ENCODE measurements at regions not wholly inside any gene's neighbourhood (a gene's known extent, or its start where the extent isn't known, plus 50 kb on each side); places are given as distances from the start of the nearest gene placed in this dataset.

DNA sequence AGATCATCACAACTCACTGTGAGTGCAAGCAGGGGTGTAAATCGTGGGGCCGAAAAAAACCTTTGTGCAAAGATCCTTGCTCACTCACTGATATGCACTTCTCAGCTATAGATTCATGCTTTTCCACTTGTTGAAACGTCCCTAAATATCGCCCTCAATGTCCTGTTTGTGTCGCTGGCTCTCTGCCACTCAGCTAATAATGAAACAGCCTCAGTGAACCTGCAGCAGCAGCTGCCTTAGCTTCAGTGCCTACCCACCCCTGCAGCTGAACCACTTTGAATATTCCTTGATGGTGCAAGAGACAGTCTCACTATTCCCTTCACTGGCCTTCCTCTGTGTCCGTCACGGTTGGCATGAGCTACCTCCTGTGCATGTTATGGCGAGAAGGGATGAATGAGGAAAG lies 128.9 kb upstream of the NAA20 start:
- TF ChIP-seq GATA3 (IDR thresholded peaks at IDR 0.05; ENCODE audit: low read depth, low read length) (no peak), GATA2 (IDR thresholded peaks at IDR 0.05; ENCODE audit: low read depth, low read length) (no peak)

DNA sequence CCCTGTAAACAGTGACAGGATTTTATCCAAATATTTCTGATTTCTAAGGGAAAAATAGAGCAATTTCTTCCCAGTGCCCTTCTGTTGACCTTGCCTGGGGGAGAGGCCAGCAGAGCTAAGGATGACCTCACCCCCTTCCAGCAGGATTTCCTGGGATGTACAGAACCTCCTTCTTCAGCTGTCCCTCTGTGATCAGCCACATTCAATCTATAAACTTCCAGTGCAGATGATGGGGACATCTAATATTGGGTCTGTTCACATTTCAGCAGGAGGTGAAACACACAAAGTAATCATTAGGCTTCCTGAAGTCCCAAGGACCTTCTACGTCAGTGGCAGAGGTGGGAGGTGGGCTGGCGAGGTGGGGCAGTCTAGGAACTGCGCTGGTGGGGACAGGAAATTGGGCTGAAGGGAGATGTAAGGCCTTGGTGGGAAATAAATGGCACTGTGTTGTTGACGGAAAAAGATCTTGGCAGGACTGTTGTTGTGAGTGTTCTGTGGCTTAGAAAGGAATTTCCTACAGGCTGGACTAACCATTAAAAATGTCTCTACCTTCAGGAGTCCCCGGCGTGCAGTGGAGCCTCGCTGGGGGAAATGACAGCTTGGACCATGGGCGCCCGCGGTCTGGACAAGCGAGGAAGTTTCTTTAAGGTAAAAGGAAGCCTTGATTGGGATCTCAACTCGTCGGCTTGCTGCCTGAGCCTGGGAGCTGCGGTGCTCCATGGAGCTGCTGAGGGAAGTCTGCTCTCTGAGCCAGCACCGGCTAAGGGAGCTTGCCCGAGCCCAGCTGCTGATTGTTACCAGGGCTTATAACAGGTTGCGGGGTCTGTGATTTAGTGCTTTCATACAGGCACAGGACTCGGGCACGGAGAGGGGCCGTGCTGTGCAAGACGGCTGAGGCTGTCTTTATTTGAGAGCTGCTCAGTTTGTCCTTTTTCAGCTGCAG lies 127.9 kb upstream of the NAA20 start:
- no peak for TF ChIP-seq GATA2 (IDR thresholded peaks at IDR 0.05; ENCODE audit: low read depth, low read length)
- no peak for TF ChIP-seq GATA3 (IDR thresholded peaks at IDR 0.05; ENCODE audit: low read depth, low read length)

DNA sequence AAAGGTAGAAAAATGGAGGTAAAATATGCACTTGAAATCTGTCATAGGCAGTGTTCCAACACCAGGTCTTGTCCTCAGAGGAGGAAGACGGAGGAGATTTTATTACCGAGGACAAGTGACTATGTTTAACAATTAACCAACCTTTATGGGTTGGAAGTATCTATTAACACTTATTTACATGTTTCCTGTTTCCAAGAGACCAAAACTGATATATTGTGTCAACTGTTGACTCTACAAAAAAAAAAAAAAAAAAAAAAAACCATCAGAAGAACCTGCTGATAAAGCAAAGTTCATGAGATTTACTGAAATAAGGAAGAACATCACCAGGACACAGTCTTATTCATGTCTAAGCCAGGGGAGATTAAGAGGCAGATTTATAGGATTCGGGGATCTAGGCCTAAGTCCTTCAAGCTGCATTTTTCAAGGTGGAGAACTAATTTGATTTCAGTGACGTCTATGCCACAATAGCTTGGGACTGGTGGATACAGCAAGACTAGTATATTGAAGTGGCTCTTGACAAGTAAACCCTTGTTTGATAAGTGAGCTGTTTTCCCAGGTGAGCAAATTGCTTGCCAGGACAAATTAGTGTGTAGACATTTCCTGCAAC lies 126.6 kb upstream of the NAA20 start:
- TF ChIP-seq GATA3 (IDR thresholded peaks at IDR 0.05; ENCODE audit: low read depth, low read length) (no peak), GATA2 (IDR thresholded peaks at IDR 0.05; ENCODE audit: low read depth, low read length) (no peak)

DNA sequence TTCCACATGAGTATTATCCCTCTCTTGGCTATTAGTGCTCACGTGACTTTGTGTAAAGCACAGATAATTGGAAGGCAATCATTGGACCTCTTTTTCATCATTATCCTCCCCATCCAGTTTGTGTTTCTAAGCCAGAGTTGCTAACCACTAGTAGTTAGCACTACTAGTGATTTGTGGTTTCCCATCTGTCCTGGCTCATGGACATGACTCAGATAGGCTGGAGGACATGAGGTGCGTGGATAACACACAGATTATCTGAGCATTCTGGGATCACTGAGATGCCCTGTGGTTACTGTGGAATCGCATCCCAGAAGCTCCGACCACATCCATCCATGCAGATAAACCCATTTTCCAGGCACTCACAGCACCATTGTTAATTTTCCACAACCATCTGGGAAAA lies 123.8 kb upstream of the NAA20 start:
- TF ChIP-seq GATA2 (IDR thresholded peaks at IDR 0.05; ENCODE audit: low read depth, low read length) (no peak), GATA3 (IDR thresholded peaks at IDR 0.05; ENCODE audit: low read depth, low read length) (no peak)

DNA sequence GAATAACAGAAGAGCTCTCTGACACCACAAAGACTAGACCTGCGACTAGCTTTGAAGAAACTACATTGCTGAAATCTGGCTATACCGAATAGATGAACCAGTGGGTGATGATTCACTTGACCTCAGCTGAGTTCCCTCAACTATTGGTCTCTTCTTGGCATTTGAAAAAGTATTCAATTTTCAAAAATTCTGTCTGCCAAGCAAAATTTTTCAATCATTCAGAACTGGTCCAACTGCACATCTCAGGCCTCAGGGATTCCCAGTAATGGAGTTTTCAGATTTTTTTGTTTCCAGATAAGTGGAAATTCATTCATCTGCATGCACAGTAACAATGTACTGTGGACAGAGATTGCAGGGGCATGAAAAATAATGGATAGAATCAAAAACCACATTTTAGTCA lies 121.4 kb upstream of the NAA20 start:
- TF ChIP-seq GATA2 (IDR thresholded peaks at IDR 0.05; ENCODE audit: low read depth, low read length) (no peak), GATA3 (IDR thresholded peaks at IDR 0.05; ENCODE audit: low read depth, low read length) (no peak)

DNA sequence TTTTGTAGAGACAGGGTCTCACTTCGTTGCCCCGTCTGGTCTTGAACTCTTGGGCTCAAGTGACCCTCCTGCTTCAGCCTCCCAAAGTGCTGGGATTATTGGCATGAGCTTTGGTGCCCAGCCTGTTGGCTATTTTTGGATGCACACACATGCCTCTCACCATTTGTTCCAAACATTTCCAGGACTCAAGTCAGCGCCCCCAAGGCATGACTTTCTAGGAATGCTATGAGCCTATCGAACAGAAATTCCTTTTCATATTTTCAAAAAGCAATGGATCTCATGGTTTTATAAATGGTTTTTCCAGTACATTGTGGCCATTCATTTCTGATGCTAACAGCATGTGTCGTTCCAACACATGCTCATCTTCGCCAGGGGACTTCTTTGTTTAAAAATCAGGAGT lies 119.3 kb upstream of the NAA20 start:
- TF ChIP-seq GATA3 (IDR thresholded peaks at IDR 0.05; ENCODE audit: low read depth, low read length) = no peak
- no peak for TF ChIP-seq GATA2 (IDR thresholded peaks at IDR 0.05; ENCODE audit: low read depth, low read length)

DNA sequence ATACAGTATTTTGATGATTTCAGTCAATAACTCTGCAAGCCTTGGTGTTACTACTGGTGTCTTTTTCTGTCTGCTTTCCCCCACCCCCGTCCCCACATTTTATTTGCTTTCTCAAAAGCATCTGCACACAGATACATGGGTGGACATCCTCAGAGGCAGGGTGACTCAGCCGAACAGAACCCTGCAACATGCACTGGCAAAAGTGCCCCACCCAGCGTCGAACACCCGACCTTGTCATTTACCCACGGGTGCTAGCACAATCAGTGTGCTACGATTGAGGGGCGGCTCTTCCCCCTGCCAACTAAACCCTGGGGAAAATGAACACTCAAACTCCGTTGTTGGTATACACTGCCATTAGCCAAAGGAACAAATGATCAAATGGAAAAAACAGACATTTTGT lies 115.9 kb upstream of the NAA20 start:
- no peak for TF ChIP-seq GATA3 (IDR thresholded peaks at IDR 0.05; ENCODE audit: low read depth, low read length)
- TF ChIP-seq GATA2 (IDR thresholded peaks at IDR 0.05; ENCODE audit: low read depth, low read length) = no peak

DNA sequence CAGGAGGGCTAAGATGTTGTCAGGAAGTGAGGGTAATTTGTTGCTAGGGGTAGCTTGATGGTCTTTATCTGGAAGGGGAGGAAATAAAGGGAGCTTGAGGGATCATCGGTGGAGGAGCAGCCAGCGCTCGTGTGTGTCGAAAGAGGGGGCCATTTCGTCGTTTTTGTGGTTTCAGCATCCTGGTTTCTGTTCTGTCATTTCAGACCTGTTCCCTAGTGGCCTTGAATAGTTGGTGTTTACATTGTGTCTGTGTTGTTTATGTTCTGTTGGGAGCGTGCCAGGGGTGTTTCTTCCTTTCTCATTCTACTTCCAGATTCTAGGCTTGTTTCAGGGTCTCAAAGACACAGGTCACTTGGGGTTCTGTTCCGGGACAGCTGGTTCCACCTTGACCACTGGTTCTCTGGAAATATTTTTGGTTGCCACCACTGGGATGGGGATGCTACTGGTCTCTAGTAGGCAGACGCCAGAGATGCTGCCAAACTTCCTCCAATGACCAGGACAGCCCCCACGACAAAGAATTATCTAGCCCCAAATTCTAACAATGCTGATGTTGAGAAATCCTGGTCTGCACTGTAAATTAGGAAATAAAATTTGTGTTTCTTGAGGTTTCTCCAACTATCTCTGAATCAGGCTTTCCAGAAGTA lies 113.9 kb upstream of the NAA20 start:
- no peak for TF ChIP-seq GATA3 (IDR thresholded peaks at IDR 0.05; ENCODE audit: low read depth, low read length)

DNA sequence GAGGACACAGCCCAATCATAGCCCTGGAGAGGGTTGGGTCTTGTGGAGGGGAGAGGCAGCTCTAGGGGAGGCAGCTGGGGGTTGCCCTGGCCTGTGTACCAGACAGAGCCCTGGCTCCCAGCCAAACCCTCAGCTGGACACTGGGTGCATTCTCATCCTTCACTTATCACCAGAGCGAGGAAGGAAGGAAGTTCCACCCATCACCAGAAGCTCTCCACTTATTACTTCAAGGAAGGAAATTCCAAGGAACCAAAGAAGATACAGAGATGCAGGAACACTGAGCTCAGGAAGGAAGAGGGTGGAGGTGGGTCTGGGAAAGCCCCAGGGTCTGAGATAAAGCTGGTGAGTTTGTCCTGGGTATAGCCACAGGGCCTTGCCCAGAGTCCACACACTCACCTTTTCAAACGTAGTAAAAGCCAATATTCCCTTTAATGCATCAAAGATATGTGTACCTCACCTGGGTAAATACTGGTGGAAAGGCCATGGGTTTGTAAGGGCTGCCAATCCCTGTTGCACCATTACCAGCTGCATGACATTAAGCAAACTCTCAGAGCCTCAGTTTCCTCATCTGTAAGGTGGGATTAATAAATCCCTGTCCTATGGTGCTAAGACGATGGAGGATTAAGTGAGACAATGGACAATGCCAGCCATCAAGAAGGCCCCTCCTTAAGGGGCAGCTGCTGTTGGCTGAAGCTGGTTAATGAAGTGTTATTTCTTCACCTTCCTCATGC lies 109.7 kb upstream of the NAA20 start:
- TF ChIP-seq GATA2 (IDR thresholded peaks at IDR 0.05; ENCODE audit: low read depth, low read length) (no peak), GATA3 (IDR thresholded peaks at IDR 0.05; ENCODE audit: low read depth, low read length) (no peak)

DNA sequence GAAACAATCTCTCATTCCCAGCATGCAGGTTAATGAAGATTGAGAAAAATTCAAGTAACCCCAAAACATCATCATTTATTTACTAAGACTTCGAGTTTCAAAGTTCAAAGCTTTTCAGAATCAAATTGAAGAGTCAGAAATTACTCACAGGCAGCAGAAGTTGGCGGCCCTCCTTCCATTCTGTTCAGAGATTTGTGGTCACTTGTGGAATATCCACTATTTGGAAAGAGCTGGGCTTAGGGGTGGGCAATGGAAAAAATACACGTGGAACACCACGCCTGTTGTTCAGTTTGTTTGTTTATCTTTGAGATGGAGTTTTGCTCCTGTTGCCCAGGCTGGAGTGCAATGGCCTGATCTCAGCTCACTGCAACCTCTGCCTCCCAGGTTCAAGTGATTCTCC lies 108.6 kb upstream of the NAA20 start:
- TF ChIP-seq GATA2 (IDR thresholded peaks at IDR 0.05; ENCODE audit: low read depth, low read length) (no peak), GATA3 (IDR thresholded peaks at IDR 0.05; ENCODE audit: low read depth, low read length) (no peak)

DNA sequence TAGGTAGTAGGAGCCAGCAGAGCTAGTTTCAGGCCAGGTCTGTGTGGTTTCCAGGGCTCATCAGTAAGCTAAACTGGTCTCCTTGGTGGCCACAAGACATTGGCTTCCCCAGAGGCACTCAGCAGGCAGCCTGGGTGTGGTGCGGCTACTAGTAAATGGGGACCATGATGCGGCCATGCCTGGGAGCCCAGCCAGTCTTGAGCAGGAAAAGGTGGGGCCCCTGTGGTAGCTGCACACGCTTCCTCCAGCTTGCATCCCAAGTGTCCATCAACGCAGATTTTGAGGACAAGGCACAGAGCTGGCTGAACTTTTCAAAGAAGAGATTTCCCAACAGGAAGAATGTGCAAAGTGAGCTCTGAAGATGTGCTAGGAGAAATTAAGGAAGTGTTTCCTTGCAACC lies 107.4 kb upstream of the NAA20 start:
- TF ChIP-seq GATA3 (IDR thresholded peaks at IDR 0.05; ENCODE audit: low read depth, low read length) = no peak
- no peak for TF ChIP-seq GATA2 (IDR thresholded peaks at IDR 0.05; ENCODE audit: low read depth, low read length)

DNA sequence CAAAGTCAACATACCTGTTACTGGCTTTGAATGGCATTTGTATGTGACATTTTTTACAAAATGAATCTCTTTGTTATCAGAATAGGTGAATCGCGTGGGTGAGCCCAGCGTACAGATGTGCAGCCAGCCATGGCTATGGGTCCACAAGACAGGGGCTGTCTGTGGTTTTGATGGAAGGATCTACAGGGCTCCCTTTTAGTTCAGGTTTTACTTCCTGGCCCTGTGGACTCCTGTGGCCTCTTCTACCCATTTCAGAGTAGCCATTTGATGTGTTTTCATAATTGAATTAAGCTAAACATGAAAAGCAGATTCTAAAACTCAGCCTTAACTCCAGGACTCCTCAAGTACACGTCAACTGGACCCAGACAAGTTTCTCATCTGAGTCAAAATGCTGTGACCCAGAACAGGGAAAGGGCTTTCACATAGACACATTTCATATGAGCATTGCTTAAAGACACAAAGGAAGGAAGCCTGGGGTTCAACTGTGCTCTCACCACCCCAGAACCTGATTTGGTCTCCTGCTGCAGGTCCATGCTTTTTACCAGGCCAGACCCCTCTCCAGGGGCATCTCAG lies 105.3 kb upstream of the NAA20 start:
- TF ChIP-seq GATA3 (IDR thresholded peaks at IDR 0.05; ENCODE audit: low read depth, low read length) = no peak
- TF ChIP-seq GATA2 (IDR thresholded peaks at IDR 0.05; ENCODE audit: low read depth, low read length) = no peak

DNA sequence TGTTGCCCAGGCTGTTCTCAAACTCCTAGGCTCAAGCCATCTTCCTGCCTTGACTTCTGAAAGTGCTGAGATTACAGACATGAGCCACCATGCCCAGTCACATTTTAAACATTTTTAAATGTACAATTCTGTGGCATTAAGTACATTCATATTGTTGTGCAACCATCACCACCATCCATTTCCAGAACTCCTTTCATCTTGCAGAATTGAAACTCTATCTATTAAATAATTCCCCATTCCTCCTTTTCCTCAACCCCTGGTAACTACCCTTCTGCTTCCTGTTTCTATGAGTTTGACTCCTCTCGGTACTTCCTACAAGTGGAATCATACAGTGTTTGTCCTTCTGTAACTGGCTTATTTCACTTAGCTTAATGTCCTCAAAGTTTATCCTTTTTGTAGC lies 103.8 kb upstream of the NAA20 start:
- no peak for TF ChIP-seq GATA2 (IDR thresholded peaks at IDR 0.05; ENCODE audit: low read depth, low read length)
- TF ChIP-seq GATA3 (IDR thresholded peaks at IDR 0.05; ENCODE audit: low read depth, low read length) = no peak

Data from SH-SY5Y (cell line).